CD4-positive, CD25-positive, alpha-beta regulatory T cell (primary cell): ENCODE measurements at regions not wholly inside any gene's neighbourhood (a gene's known extent, or its start where the extent isn't known, plus 50 kb on each side); places are given as distances from the start of the nearest gene placed in this dataset.

Experiments
- ATAC-seq, 2 donors: fragments of 150-1000 bp; cut with Tn5 transposase; one replicate each; pipeline ENCODE4 v1.10.0; 2021; ENCODE audit warnings: low read depth in 2 of 2, moderate number of reproducible peaks in 2 of 2, moderate library complexity in 1 of 2
- DNase-seq, 3 donors: peaks; one replicate each; pipeline versions ENCODE4 v3.0.0 to v3.0.0-alpha.2; 2012 to 2022; ENCODE audit warnings: mixed read lengths in 1 of 3
- H3K27ac ChIP-seq: one replicate; pipeline ENCODE4 v1.7.0; 2013; ENCODE audit warnings: mild to moderate bottlenecking, low read length; ENCODE audit not compliant: insufficient read depth, poor library complexity, severe bottlenecking
- H3K27me3 ChIP-seq: one replicate; pipeline ENCODE4 v1.7.0; 2013; ENCODE audit warnings: low read length; ENCODE audit not compliant: control insufficient read depth, insufficient read depth
- H3K36me3 ChIP-seq: one replicate; pipeline ENCODE4 v1.7.0; 2013; ENCODE audit warnings: mild to moderate bottlenecking, low read length, moderate library complexity; ENCODE audit not compliant: control insufficient read depth, insufficient read depth
- H3K4me1 ChIP-seq: 2 replicates; pipeline ENCODE4 v1.7.0; 2013; ENCODE audit warnings: mild to moderate bottlenecking, low read length; ENCODE audit not compliant: insufficient read depth, control insufficient read depth, poor library complexity, severe bottlenecking
- H3K4me3 ChIP-seq: one replicate; pipeline ENCODE4 v1.7.0; 2013; ENCODE audit warnings: low read depth, mild to moderate bottlenecking, low read length, moderate library complexity
- H3K9me3 ChIP-seq, 2 experiments: 1 replicate in 1 of 2; 2 replicates in 1 of 2; pipeline ENCODE4 v1.7.0; 2013; ENCODE audit warnings: low read length in 2 of 2, mild to moderate bottlenecking in 1 of 2, moderate library complexity in 1 of 2; ENCODE audit not compliant: control insufficient read depth in 2 of 2
- H3K27ac Mint-ChIP-seq, 3 donors: one replicate each; pipeline ENCODE4 v1.8.0; 2020 to 2022; ENCODE audit warnings: mild to moderate bottlenecking in 3 of 3, mixed read lengths in 3 of 3, moderate library complexity in 2 of 3
- H3K27me3 Mint-ChIP-seq: one replicate; pipeline ENCODE4 v1.8.0; 2022; ENCODE audit warnings: mild to moderate bottlenecking, mixed read lengths
- H3K36me3 Mint-ChIP-seq: one replicate; pipeline ENCODE4 v1.8.0; 2020; ENCODE audit warnings: mixed read lengths
- H3K4me1 Mint-ChIP-seq, 4 donors: one replicate each; pipeline ENCODE4 v1.8.0; 2020 to 2022; ENCODE audit warnings: mixed read lengths in 4 of 4, mild to moderate bottlenecking in 1 of 4
- H3K4me3 Mint-ChIP-seq, 4 donors: one replicate each; pipeline ENCODE4 v1.8.0; 2020 to 2022; ENCODE audit warnings: mild to moderate bottlenecking in 4 of 4, mixed read lengths in 4 of 4, moderate library complexity in 3 of 4
- H3K9me3 Mint-ChIP-seq, 7 donors: one replicate each; pipeline ENCODE4 v1.8.0; 2020 to 2022; ENCODE audit warnings: mixed read lengths in 7 of 7, mild to moderate bottlenecking in 3 of 7, moderate library complexity in 2 of 7

GRCh38 chr10:84768132-84768531 lies 439.7 kb downstream of the CCSER2 start:
- DNase-seq: no peak
- no peaks in the 10 kb centered on the region for H3K4me1 Mint-ChIP-seq
- H3K9me3 Mint-ChIP-seq: peaks cover 0 to 4% (median 0%) of the 10 kb centered on the region in 7 donors

DNA sequence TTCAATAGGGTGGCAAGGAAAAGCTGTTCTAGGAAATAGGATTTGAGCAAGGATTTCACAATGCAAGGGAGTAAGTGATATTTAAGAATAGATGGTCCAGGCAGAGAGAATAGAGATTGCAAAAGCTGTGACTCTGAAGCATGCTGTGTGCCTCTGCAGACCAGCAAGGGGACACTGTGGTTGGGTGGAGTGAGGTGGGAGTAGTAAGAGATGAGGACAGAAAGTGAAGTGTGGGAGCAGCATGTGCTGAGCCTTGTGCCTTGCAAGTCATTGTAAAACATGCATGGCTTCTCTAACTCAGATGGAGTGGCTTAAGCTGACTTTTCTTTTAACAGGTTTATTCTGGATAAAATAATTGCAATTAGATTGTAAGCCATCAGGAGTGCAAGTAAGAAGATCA lies 442.4 kb downstream of the CCSER2 start:
- ATAC-seq (no peak), DNase-seq (no peak)
- Mint-ChIP-seq H3K27ac (no peak overlapping the region), H3K4me1 (no peaks in the 10 kb centered on the region), H3K9me3 (peaks cover 0 to 4% (median 0%) of the 10 kb centered on the region in 7 donors), H3K36me3 (no peaks in the 10 kb centered on the region), H3K27me3 (no peaks in the 10 kb centered on the region), H3K4me3 (no peak overlapping the region)
- H3K27me3 ChIP-seq: no peaks in the 10 kb centered on the region
- no peaks in the 10 kb centered on the region for H3K36me3 ChIP-seq
- no peak overlapping the region for H3K27ac ChIP-seq
- no peaks in the 10 kb centered on the region for H3K9me3 ChIP-seq
- H3K4me3 ChIP-seq: no peak overlapping the region
- H3K4me1 ChIP-seq: no peaks in the 10 kb centered on the region

More at GRCh38 chr10:84768132-84768531, 439.7 kb downstream of the CCSER2 start:
- H3K27me3 Mint-ChIP-seq: no peaks in the 10 kb centered on the region
- ATAC-seq: no peak
- Histone ChIP-seq H3K4me3 (no peak overlapping the region), H3K4me1 (no peaks in the 10 kb centered on the region), H3K27ac (no peak overlapping the region), H3K9me3 (no peaks in the 10 kb centered on the region), H3K36me3 (no peaks in the 10 kb centered on the region), H3K27me3 (no peaks in the 10 kb centered on the region)
- no peaks in the 10 kb centered on the region for H3K36me3 Mint-ChIP-seq
- H3K4me3 Mint-ChIP-seq: no peak overlapping the region
- H3K27ac Mint-ChIP-seq: no peak overlapping the region

GRCh38 chr10:84783386-84783785 lies 455.0 kb downstream of the CCSER2 start:
- H3K36me3 Mint-ChIP-seq: no peaks in the 10 kb centered on the region
- DNase-seq: peak in 1 of 3 donors; percentile 18
- ATAC-seq: no peak
- no peaks in the 10 kb centered on the region for H3K4me1 ChIP-seq
- peaks cover 0 to 6% (median 0%) of the 10 kb centered on the region in 7 donors for H3K9me3 Mint-ChIP-seq
- H3K4me1 Mint-ChIP-seq: no peaks in the 10 kb centered on the region
- H3K4me3 Mint-ChIP-seq: no peak overlapping the region
- no peak overlapping the region for H3K27ac ChIP-seq
- H3K4me3 ChIP-seq: no peak overlapping the region
- no peaks in the 10 kb centered on the region for H3K9me3 ChIP-seq
- H3K27ac Mint-ChIP-seq: no peak overlapping the region
- no peaks in the 10 kb centered on the region for H3K36me3 ChIP-seq
- H3K27me3 ChIP-seq: no peaks in the 10 kb centered on the region
- no peaks in the 10 kb centered on the region for H3K27me3 Mint-ChIP-seq

DNA sequence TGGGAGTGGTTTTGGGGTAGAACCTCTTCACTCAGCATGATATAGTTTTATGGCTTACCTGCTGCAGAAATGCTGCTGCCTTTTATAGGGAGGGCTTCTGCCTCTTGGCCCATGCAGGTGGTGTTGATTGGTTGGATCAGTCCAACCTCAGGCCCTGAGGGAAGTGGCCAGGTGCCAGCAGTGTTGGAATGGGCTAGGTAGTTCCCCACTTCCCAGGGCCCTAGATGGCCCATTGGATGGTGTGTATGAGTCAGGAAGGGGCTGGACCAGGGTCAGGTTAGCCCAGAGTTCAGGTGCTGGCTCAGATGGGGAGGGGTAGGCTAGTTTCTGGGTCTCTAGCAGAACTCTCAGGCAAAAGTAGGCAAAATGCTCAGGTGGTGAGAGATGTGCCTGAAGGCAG lies 455.5 kb downstream of the CCSER2 start:
- peaks cover 0 to 6% (median 0%) of the 10 kb centered on the region in 7 donors for H3K9me3 Mint-ChIP-seq
- H3K4me1 Mint-ChIP-seq: no peaks in the 10 kb centered on the region
- Histone ChIP-seq H3K36me3 (no peaks in the 10 kb centered on the region), H3K27me3 (no peaks in the 10 kb centered on the region), H3K4me1 (no peaks in the 10 kb centered on the region), H3K27ac (no peak overlapping the region), H3K4me3 (no peak overlapping the region), H3K9me3 (no peaks in the 10 kb centered on the region)
- no peaks in the 10 kb centered on the region for H3K36me3 Mint-ChIP-seq
- no peak overlapping the region for H3K4me3 Mint-ChIP-seq
- no peak overlapping the region for H3K27ac Mint-ChIP-seq
- DNase-seq (no peak), ATAC-seq (no peak)
- no peaks in the 10 kb centered on the region for H3K27me3 Mint-ChIP-seq

DNA sequence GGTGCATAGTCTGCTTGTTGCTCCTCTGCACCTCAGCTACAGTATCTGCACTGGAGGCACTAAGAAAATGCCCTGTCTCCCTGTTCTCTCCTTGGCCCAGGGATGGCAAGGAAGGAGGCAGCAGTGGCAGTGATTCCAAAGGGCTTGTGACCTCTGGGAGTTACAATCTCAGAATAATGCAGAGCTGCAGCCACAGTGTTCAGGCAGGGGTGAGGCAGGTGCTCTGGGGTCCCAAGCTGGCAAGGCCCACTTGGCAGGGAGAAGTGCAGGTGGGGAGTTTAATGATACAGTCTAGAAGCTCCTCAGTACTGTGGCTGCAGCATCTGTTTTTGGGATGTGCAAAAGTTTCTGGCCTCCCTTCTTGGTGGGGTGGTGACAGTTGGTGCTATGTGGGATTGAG lies 456.4 kb downstream of the CCSER2 start:
- Histone ChIP-seq H3K4me3 (no peak overlapping the region), H3K27ac (no peak overlapping the region), H3K9me3 (no peaks in the 10 kb centered on the region), H3K36me3 (no peaks in the 10 kb centered on the region), H3K4me1 (no peaks in the 10 kb centered on the region), H3K27me3 (no peaks in the 10 kb centered on the region)
- ATAC-seq: no peak
- no peak for DNase-seq
- H3K36me3 Mint-ChIP-seq: no peaks in the 10 kb centered on the region
- peaks cover 0 to 2% (median 0%) of the 10 kb centered on the region in 7 donors for H3K9me3 Mint-ChIP-seq
- H3K27me3 Mint-ChIP-seq: no peaks in the 10 kb centered on the region
- no peak overlapping the region for H3K27ac Mint-ChIP-seq
- H3K4me3 Mint-ChIP-seq: no peak overlapping the region
- H3K4me1 Mint-ChIP-seq: no peaks in the 10 kb centered on the region

DNA sequence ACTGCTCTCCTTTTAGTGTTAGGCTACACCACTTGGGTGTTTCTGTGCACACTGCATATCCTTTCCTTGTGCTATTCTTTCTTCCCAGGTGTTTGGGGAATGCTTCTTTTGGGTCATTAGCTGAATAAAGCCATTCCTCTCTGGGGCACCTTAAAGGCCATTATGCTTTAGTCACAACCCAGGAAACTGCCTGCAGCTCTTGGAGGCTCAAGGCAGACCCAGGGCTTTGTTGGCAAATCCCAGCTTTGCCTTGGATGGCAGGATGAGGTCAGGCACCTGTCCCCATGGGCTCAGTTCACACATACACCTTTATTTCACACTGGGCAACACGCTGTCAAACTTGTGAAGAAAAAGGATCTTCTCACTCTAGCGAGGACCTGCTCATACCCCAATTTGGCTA lies 460.6 kb downstream of the CCSER2 start:
- peaks cover 0 to 2% (median 0%) of the 10 kb centered on the region in 7 donors for H3K9me3 Mint-ChIP-seq
- H3K36me3 ChIP-seq: no peaks in the 10 kb centered on the region
- H3K4me1 Mint-ChIP-seq: no peaks in the 10 kb centered on the region
- H3K27me3 ChIP-seq: no peaks in the 10 kb centered on the region
- no peak overlapping the region for H3K4me3 ChIP-seq
- no peaks in the 10 kb centered on the region for H3K4me1 ChIP-seq
- H3K27me3 Mint-ChIP-seq: no peaks in the 10 kb centered on the region
- DNase-seq: no peak
- H3K36me3 Mint-ChIP-seq: no peaks in the 10 kb centered on the region
- H3K27ac Mint-ChIP-seq: no peak overlapping the region
- H3K4me3 Mint-ChIP-seq: no peak overlapping the region
- no peak overlapping the region for H3K27ac ChIP-seq
- no peak for ATAC-seq
- H3K9me3 ChIP-seq: no peaks in the 10 kb centered on the region

GRCh38 chr10:84798312-84798711 lies 469.9 kb downstream of the CCSER2 start:
- Mint-ChIP-seq H3K36me3 (no peaks in the 10 kb centered on the region), H3K27me3 (no peaks in the 10 kb centered on the region), H3K9me3 (peaks cover 0 to 4% (median 0%) of the 10 kb centered on the region in 7 donors), H3K4me3 (no peak overlapping the region), H3K27ac (no peak overlapping the region), H3K4me1 (no peaks in the 10 kb centered on the region)
- H3K9me3 ChIP-seq: no peaks in the 10 kb centered on the region
- no peak overlapping the region for H3K4me3 ChIP-seq
- no peaks in the 10 kb centered on the region for H3K27me3 ChIP-seq
- no peak overlapping the region for H3K27ac ChIP-seq
- no peaks in the 10 kb centered on the region for H3K4me1 ChIP-seq
- DNase-seq (no peak), ATAC-seq (no peak)
- no peaks in the 10 kb centered on the region for H3K36me3 ChIP-seq

DNA sequence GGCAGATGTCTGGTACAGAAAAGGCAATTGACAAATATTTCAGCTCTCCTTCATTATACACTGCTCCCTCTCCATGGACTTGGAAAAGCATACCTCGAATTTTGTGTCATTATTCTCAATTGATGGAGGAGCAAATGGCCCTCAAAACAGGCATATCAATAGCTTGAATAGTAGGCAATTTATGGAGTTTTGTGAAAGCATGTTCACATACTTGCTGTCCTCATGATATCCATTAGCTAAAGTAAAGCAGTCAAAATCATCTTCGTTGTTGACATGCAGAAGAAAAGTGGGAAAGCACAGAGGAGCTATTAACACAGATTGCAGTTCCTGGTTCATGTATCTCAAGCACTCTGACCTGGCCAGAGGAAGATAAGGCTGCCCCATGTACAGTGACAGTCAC lies 472.8 kb downstream of the CCSER2 start:
- no peaks in the 10 kb centered on the region for H3K9me3 ChIP-seq
- Mint-ChIP-seq H3K4me3 (no peak overlapping the region), H3K9me3 (peaks cover 0 to 9% (median 3%) of the 10 kb centered on the region in 7 donors), H3K36me3 (no peaks in the 10 kb centered on the region), H3K27me3 (no peaks in the 10 kb centered on the region), H3K27ac (no peak overlapping the region), H3K4me1 (no peaks in the 10 kb centered on the region)
- no peak overlapping the region for H3K4me3 ChIP-seq
- no peak for ATAC-seq
- no peaks in the 10 kb centered on the region for H3K27me3 ChIP-seq
- no peak overlapping the region for H3K27ac ChIP-seq
- no peaks in the 10 kb centered on the region for H3K36me3 ChIP-seq
- DNase-seq: no peak
- no peaks in the 10 kb centered on the region for H3K4me1 ChIP-seq
